Activated B cell treated with CpG ODN at 0.5 μM for 24 hours (primary cell): ENCODE measurements at regions not wholly inside any gene's neighbourhood (a gene's known extent, or its start where the extent isn't known, plus 50 kb on each side); places are given as distances from the start of the nearest gene placed in this dataset.

Experiments used
- ATAC-seq: fragments of 200-7000 bp; cut with Tn5 transposase; one replicate; pipeline ENCODE4 v1.10.0; 2021; ENCODE audit warnings: low read depth, mild to moderate bottlenecking, moderate library complexity
- CTCF ChIA-PET: fragments of 350-600 bp; sonication (Branson Sonifier 250); formaldehyde crosslinking; loops from one replicate; lab custom pipeline; 2021; ENCODE audit warnings: antibody characterized with exemption; lab: Charles Lee
- POLR2A ChIA-PET: fragments of 350-600 bp; sonication (Branson Sonifier 250); formaldehyde crosslinking; loops from one replicate; lab custom pipeline; 2021; ENCODE audit warnings: antibody characterized with exemption; lab: Charles Lee
- DNase-seq: peaks from one replicate; pipeline ENCODE4 v3.0.0; 2022
- H3K27ac Mint-ChIP-seq: one replicate; pipeline ENCODE4 v1.8.0; 2020; ENCODE audit warnings: mixed read lengths
- H3K27me3 Mint-ChIP-seq: one replicate; pipeline ENCODE4 v1.8.0; 2021; ENCODE audit warnings: mixed read lengths
- H3K36me3 Mint-ChIP-seq: one replicate; pipeline ENCODE4 v1.8.0; 2021; ENCODE audit warnings: low read depth, mixed read lengths
- H3K4me1 Mint-ChIP-seq: one replicate; pipeline ENCODE4 v1.8.0; 2021; ENCODE audit warnings: mixed read lengths
- H3K4me3 Mint-ChIP-seq: one replicate; pipeline ENCODE4 v1.8.0; 2020; ENCODE audit warnings: mild to moderate bottlenecking, mixed read lengths
- H3K9me3 Mint-ChIP-seq: one replicate; pipeline ENCODE4 v1.8.0; 2020; ENCODE audit warnings: mixed read lengths
- CTCF ChIP-seq: fragments of 200-600 bp; IDR thresholded peaks from one replicate; pipeline ENCODE4 v1.8.0; 2022; ENCODE audit warnings: antibody characterized with exemption, mild to moderate bottlenecking
- intact Hi-C: fragments of 100-400 bp; cut with micrococcal nuclease; formaldehyde crosslinking; loops from one replicate; pipeline ENCODE4 v1.15.1; 2024

GRCh38 chr6:81847866-81848265, 95.4 kb upstream of the TENT5A start:
- H3K27ac Mint-ChIP-seq: no peak overlapping the region
- no peak for TF ChIP-seq CTCF
- no peak for DNase-seq
- peaks cover 2% of the 10 kb centered on the region for H3K27me3 Mint-ChIP-seq
- peaks cover 2% of the 10 kb centered on the region for H3K9me3 Mint-ChIP-seq
- intact Hi-C loops: no loop called here
- no peaks in the 10 kb centered on the region for H3K36me3 Mint-ChIP-seq
- H3K4me3 Mint-ChIP-seq: no peak overlapping the region
- CTCF ChIA-PET: no interaction called here
- POLR2A ChIA-PET: no interaction called here
- ATAC-seq: no peak
- no peaks in the 10 kb centered on the region for H3K4me1 Mint-ChIP-seq

- Mint-ChIP-seq H3K27ac (no peak overlapping the region), H3K4me1 (no peaks in the 10 kb centered on the region), H3K36me3 (no peaks in the 10 kb centered on the region), H3K4me3 (no peak overlapping the region), H3K27me3 (no peaks in the 10 kb centered on the region), H3K9me3 (no peaks in the 10 kb centered on the region)
- POLR2A ChIA-PET: no interaction called here
- DNase-seq: no peak
- no peak for TF ChIP-seq CTCF
- CTCF ChIA-PET: no interaction called here
- no peak for ATAC-seq
- intact Hi-C loops: no loop called here
These were observed 92.2 kb upstream of the TENT5A start for GRCh38 chr6:81844686-81845085.

GRCh38 chr6:81843302-81843701, 90.8 kb upstream of the TENT5A start:
- no peaks in the 10 kb centered on the region for H3K4me1 Mint-ChIP-seq
- CTCF ChIA-PET: no interaction called here

GRCh38 chr6:81842254-81842653, 89.8 kb upstream of the TENT5A start:
- H3K4me3 Mint-ChIP-seq: no peak overlapping the region
- no peaks in the 10 kb centered on the region for H3K9me3 Mint-ChIP-seq
- POLR2A ChIA-PET: no interaction called here
- no peaks in the 10 kb centered on the region for H3K36me3 Mint-ChIP-seq
- H3K27me3 Mint-ChIP-seq: no peaks in the 10 kb centered on the region
- no peak for TF ChIP-seq CTCF
- intact Hi-C loops: no loop called here
- ATAC-seq (no peak), DNase-seq (no peak)
- no peak overlapping the region for H3K27ac Mint-ChIP-seq
- H3K4me1 Mint-ChIP-seq: no peaks in the 10 kb centered on the region
- CTCF ChIA-PET: no interaction called here

More at GRCh38 chr6:81843302-81843701, 90.8 kb upstream of the TENT5A start:
- POLR2A ChIA-PET: no interaction called here
- Mint-ChIP-seq H3K9me3 (no peaks in the 10 kb centered on the region), H3K27me3 (no peaks in the 10 kb centered on the region), H3K27ac (no peak overlapping the region), H3K4me3 (no peak overlapping the region), H3K36me3 (no peaks in the 10 kb centered on the region)
- ATAC-seq (no peak), DNase-seq (no peak)
- no peak for TF ChIP-seq CTCF
- intact Hi-C loops: no loop called here

- intact Hi-C loops: no loop called here
- TF ChIP-seq CTCF: no peak
- ChIA-PET POLR2A (no interaction called here), CTCF (no interaction called here)
- ATAC-seq (no peak), DNase-seq (no peak)
- no peaks in the 10 kb centered on the region for H3K36me3 Mint-ChIP-seq
- H3K27me3 Mint-ChIP-seq: no peaks in the 10 kb centered on the region
- H3K27ac Mint-ChIP-seq: no peak overlapping the region
- H3K4me1 Mint-ChIP-seq: no peaks in the 10 kb centered on the region
- H3K9me3 Mint-ChIP-seq: peaks cover 2% of the 10 kb centered on the region
- no peak overlapping the region for H3K4me3 Mint-ChIP-seq
These were observed 86.4 kb upstream of the TENT5A start for GRCh38 chr6:81838724-81839426.
